GM10266 (cell line): ENCODE measurements at regions not wholly inside any gene's neighbourhood (a gene's known extent, or its start where the extent isn't known, plus 50 kb on each side); places are given as distances from the start of the nearest gene placed in this dataset.
"Not testable (repeated sequence)": the region's sequence is repeated elsewhere in the genome, so short reads cannot be mapped to it uniquely, and the experiment has no call there.

Experiments used
- DNase-seq: peaks from one replicate; pipeline ENCODE4 v3.0.0; 2012; ENCODE audit errors: extremely low spot score
- TF ChIP-seq, protein P1 (sequence below): IDR thresholded peaks from 2 replicates; pipeline ENCODE4 v1.5.1; 2012; ENCODE audit warnings: mild to moderate bottlenecking, low read depth; ENCODE audit not compliant: control insufficient read depth, insufficient read depth; ENCODE audit errors: missing control alignments

DNA sequence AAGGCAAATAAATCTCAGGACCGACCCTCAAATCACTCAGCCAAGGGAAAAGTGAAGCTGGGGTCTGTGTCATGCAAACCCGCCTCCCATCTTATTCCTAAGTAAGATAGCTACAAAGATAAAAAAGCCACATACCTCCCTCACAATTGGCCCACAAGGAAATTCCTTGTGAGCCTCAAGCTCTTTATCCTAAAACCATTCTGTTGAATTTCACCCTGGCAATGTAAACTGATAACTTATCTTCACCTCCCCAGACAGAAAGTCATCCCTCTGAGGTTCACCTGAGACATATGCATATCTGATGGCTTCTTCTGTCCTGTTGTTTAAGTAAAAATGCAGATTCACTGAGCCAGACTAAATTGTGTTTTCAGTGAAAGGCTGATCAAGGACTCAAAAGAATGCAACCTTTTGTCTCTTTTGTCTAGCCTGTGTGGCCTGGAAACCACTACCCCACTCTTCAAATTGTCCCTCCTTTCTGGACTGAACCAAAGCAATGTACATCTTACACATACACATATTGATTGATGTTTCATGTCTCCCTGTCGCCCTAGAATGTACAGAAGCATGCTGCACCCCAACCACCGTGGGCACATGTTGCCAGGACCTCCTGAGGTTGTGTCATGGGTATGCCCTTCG, 91.3 kb downstream of the MFAP3L start:
- TF ChIP-seq, protein P1, sequence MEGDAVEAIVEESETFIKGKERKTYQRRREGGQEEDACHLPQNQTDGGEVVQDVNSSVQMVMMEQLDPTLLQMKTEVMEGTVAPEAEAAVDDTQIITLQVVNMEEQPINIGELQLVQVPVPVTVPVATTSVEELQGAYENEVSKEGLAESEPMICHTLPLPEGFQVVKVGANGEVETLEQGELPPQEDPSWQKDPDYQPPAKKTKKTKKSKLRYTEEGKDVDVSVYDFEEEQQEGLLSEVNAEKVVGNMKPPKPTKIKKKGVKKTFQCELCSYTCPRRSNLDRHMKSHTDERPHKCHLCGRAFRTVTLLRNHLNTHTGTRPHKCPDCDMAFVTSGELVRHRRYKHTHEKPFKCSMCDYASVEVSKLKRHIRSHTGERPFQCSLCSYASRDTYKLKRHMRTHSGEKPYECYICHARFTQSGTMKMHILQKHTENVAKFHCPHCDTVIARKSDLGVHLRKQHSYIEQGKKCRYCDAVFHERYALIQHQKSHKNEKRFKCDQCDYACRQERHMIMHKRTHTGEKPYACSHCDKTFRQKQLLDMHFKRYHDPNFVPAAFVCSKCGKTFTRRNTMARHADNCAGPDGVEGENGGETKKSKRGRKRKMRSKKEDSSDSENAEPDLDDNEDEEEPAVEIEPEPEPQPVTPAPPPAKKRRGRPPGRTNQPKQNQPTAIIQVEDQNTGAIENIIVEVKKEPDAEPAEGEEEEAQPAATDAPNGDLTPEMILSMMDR, result no peak
- DNase-seq, result no peak

DNA sequence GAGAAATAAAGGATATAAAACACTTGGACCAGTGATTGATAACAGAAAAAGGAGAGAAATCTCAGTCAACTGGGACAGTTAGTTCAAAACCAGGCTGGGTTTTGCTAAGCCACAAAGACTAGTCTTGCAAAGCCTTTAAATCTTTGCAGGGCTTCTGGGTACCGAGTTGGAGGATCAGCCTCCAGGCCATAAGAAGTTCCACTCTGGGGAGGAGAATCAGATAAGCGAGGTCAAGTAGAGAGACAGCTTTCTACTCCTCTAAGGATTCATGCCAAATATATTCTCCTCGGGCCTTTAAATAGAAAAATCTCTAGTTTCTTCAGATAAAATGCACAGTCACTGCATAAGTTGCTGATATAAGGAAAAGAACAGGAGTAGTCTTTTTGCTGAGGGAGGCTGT, 92.7 kb downstream of the MFAP3L start:
- TF ChIP-seq, protein P1, result no peak
- DNase-seq, result no peak

DNA sequence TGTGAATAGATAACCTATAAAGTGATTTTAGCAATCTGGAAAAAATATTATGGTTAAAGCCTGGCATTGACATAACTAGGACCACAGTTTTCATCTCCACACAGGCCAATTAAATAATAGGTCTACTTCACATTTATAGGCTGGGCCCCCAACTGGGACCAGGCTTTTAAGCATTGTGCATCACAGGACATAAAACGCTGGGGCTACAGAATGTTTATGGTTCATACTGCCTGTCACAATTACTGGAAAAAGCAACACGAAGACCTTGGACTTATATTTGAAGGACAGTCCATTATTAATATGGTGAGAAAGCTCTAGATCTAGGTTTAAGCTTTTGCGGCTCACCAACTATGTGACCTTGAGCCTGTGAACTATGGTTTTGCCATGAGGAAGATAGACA, 94.2 kb downstream of the MFAP3L start:
- DNase-seq, result no peak
- TF ChIP-seq, protein P1, result no peak

DNA sequence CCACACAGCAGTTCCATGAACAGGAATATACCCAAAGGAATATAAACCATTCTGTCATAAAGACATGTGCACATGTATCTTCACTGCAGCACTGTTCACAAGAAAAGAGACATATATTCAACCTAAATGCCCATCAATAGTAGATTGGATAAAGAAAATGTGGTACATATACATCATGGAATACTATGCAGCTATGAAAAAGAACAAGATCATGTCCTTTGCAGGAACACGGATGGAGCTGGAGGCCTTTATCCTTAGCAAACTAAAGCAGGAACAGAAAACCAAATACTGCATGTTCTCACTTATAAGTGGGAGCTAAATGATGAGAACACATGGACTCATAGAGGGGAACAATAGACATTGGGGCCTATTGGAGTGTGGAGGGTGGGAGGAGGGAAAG, 95.4 kb downstream of the MFAP3L start:
- DNase-seq, result not testable (repeated sequence)

DNA sequence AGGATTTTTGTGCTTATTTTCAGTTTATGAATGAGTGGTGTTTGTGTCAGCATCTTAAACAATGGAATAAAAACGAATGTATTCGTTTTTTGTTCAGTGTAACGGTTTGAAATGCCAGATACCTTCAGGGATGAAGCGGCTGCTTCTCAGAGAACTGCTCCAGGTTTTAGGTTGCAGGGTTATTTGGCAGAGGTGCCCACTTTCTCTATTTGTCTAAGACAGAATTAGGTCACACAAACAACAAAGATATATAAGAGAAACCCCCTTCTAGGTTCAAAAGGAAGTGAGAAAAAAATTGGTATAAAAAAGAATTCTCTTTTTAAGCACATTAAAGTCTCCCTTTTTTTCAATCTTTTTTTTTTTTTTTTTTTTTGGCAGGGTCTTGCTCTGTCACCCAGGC, 98.9 kb downstream of the MFAP3L start:
- DNase-seq, result no peak
- TF ChIP-seq, protein P1, result no peak

DNA sequence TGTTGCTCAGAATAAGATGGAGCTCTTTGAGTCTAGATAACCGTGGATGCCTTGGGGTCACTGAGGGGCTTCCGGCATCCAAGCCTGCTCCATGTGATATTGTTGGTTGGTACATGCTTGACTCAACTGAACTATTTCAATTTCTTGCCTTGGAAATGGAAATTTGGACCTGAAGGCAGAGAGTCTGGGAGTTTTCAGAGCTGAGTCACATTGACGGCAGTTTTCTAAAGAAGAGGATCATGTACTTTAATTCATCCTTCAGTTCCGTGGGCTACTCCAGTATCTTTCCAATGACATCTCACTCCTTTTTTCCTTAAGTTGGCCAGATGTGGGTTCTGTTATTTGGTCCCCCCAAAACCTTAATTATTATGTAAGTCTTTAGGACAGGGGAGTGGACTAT, 100.5 kb downstream of the MFAP3L start:
- DNase-seq, result no peak
- TF ChIP-seq, protein P1, result no peak

DNA sequence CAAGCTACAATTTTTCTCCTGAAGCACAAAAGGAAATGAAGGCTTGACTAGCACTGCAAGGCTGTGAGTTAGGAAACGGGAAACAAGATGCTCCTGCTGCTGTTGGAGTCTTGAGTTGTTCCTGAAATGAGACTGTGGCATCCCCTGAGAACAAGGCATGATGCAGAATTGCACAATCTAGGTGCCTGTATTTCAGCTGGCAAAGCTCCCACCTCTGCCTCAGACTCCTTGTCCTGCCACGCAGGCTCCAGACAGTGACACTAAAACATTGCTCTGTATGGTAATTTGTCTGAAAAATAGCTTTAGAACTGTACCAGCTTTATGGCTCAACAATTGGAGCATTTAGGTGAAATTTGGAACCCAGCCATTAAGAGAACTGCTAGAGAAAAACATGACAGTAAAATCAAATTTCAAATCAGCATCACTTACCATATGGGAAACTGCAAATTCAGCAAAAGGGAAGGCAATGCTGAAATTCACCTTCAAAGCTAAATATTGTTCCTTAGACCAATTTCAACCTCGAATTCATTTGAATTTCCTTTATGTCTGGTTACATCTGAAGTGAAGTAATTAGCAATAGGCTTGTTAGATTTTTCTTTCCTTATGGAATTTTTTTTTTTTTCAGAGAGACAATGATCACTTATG, 103.4 kb downstream of the MFAP3L start:
- TF ChIP-seq, protein P1, result no peak
- DNase-seq, result no peak
